ENCODE measurements at regions not wholly inside any gene's neighbourhood (a gene's known extent, or its start where the extent isn't known, plus 50 kb on each side); places are given as distances from the start of the nearest gene placed in this dataset.
A peak's percentile ranks its signal among the peaks of the same experiment; 100 is the strongest.

DNA sequence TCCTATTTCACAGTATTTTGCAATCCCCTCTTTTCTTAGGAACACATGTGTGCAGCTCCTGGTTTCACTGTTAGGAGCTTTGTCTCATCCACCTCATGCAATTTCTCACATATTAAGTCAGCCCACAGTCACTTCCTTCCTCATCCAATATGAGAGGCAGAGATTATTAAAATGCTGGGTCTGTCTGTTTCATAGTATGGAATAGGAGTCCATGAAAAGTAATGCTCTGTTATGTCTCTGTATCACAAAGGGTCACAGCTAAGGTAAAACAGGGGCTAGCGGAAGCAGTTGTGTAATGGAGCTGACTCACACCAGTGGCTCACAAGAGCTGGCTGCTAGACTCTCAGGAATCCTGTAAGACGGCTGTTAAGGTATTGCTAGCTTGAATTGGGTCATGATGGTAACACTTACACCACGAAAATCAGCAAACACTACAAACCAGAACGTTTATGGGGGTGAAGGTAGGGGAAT lies 216.5 kb downstream of the EFNB2 start:
- intact Hi-C loops (cut with DNase I) = no loop called here
- DNase-seq = no peak
- ATAC-seq = peak in 1 of 2 donors; percentile 82

DNA sequence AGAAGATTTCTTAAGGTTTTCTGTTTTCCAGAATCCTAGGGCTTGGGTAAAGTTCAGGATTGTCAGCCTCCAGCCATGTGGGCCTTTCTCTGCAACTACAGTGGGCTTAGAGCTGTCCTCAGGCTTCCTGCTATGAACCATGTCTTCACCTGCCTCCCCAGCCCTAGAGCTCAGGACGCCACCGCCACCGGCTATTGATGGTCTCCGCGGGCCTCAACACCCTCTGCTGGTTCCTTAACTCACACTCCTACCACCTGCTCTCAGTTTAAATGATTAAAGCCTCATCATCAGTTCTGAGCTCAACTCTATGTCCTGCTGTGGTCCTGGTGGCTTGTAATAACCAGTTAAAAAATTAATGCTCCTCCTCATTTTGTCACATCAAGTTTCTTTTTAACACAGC lies 221.0 kb downstream of the EFNB2 start:
- intact Hi-C loops (cut with DNase I) = no loop called here
- DNase-seq = no peak
- no peak for ATAC-seq

DNA sequence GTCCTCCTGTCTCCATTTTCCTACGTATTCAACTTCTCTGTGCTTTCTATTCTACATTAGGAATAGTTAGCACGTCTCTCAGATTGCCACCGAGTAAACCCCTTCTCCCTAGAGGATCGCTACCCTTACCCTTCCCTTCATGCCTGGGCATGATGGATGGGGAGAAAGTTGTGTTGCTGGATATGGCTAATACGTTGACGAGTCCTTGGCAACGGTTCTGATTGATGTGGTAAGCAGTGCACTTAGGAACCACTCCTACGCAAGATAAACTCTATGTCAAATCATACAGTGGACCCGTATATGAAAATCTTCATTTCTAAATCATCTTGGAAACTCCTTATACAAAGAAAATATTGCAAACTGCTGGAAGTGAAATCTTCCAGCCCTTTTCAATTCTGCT lies 224.5 kb downstream of the EFNB2 start:
- peak in 1 of 2 donors; percentile 86 for ATAC-seq
- intact Hi-C loops (cut with DNase I) = no loop called here
- DNase-seq = no peak

DNA sequence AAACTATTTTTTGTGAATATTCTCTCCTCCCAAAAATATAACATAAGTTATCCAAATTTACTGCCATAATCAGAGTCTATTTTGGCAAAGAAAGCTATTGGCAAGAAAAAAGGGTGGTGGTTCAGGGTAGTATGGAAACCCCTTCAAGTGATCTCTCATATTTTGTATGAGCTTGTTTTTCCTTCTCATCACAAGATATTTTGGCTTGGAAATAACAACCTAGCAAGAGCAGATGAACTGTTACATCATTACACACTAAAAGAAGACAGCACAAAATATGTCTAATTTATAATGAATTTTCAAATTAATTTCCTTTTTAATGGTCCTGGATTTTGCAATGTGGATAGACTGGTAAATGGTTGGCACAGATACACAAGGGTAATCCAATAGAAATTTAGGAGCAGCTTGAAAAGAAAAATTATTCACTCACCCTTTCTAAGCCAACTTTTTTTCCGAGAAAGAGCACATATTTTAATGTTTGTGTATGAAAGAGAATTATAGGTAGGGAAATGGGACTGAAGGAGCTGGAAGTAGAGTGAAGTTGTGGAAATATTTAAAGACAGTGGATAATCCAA lies 225.1 kb downstream of the EFNB2 start:
- intact Hi-C loops (cut with DNase I) = no loop called here
- DNase-seq = no peak
- peak in 1 of 2 donors; percentile 62 for ATAC-seq

DNA sequence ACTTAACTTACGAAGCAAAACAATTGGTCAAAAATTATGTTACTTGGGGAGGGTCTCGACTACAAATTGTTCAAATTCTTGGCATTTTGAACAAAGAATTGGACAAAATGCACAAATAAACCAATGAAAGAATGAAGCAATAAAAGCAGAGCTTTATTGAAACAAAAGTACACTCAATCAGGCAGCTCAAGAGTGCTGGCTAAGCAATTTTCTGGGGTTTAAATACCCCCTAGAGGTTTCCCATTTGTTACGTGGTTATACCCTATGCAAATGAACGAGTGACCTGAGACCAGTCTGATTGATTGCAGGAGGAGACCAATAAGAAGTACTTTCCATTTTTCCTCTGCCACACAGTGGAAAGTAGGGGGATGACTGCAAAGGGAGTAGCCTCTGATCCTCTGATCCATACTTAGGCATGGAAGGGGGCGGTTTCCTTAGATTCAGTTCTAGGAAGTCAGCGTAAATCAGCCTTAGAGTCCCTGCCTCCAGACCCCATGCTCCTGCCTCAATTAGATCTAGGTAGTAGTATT lies 228.6 kb downstream of the EFNB2 start:
- intact Hi-C loops (cut with DNase I) = no loop called here
- no peak for ATAC-seq
- DNase-seq = no peak

DNA sequence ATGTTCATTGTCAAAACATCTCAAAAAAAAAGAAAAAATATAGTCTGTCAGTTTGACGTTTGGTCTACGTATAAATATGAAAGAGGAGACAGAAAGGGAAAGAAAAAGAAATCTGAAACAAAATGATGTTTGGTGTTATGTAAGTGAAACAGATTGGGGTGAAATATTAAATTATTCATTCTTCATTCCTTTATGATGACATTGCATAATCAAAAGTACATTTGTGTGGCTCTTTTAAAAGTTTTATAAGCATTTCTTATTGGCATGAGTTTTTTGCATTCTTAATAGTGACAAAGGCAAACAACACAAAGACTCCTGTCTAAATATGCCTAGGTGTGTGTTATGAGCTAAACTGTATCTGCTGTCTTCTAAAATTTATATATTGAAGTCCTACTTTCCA lies 232.6 kb downstream of the EFNB2 start:
- ATAC-seq (no peak), DNase-seq (no peak)
- intact Hi-C loops (cut with DNase I) = no loop called here

DNA sequence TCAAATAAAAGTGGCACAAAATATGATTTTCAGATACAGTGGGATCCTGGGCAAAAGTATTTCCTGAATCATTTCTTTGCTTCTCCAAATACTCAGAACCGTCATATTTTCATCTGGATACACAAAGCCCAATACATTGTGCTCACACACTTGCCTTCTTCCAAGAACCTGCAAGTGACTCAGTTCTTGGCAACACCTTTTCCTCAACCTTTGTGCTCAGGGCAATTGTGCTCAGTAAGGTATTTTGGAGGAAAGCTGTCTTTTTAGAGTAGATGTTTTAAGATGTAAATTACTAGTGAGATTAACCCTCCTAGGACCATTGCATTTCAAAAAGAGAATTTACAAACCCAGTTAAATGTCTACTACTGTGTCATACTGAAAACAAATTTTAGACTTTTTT lies 233.5 kb downstream of the EFNB2 start:
- DNase-seq (no peak), ATAC-seq (no peak)
- intact Hi-C loops (cut with DNase I) = no loop called here

DNA sequence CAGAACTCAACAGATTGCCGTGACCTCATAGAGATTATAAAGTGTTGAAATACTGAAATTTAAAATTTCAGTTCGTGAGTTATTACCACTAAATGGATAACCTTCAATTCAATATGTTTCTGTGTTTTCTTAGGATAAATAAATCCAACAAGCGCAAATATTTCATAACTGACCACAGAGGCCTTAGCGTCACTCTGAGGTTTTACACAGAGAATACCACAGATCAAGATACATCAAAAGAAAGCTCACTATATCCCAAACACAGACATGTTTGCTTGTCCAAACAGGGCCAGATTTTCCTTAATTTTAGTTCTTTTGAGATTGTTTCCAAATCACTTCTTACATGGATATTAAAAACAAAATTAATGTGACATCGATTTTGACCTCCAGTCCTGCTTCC lies 235.8 kb downstream of the EFNB2 start:
- intact Hi-C loops (cut with DNase I) = no loop called here
- ATAC-seq (no peak), DNase-seq (no peak)

DNA sequence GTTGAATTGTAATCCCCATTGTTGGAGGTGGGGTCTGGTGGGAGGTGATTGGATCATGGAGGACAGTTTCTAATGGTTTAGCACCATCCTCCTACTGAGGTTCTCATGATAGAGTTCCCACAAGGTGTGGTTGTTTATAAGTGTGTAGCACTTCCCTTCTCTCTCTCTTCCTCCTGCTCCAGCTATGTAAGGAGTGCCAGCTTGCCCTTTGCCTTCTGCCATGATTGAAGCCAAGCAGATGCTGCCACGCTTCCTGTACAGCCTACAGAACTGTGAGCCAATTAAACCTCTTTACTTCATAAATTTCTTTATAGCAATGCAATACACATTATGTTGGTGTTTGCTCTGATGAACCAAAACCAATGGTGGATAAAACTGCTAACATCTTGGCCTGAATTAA lies 238.2 kb downstream of the EFNB2 start:
- intact Hi-C loops (cut with DNase I) = no loop called here
- ATAC-seq = no peak

DNA sequence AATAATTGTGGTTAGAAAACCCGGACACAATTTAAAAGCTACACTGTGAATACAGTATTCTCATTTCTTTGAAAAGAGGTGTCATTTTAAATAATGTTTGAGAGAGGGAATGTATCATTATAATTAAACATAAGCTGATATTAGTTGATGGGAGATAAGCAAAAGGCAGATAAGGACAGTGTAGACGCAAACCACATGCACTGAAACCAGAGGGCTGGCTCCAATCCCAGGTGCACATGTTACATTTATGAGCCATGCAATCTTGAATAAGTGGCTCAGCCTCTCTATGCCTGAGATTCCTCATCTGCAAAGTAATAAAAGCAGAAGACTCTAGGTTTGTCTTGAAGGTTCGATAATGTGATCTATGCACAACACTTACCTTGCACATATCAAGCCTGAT lies 238.7 kb downstream of the EFNB2 start:
- ATAC-seq (no peak), DNase-seq (no peak)
- intact Hi-C loops (cut with DNase I) = no loop called here

More for the DNA sequence above, 238.2 kb downstream of the EFNB2 start:
- no peak for DNase-seq

DNA sequence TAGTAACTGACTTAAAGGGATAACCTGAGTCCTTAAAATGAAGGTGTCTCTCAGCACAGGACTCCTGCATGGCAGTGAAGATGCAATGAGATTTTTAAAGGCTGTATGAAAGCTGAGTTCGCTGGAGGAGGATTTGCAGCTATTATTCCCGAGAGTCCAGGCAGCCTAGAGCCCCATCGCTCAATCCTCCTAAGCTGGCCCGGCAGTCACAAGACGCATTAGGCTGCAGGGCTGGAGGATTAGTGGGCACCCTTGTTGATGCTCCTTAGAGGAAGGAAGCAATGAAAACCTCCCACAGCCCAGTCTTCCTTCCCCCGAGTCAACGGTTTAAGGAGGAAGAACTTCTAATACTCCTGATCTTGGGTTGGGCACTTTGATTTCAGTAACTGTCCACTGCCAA lies 239.5 kb downstream of the EFNB2 start:
- intact Hi-C loops (cut with DNase I) = no loop called here
- no peak for ATAC-seq

DNA sequence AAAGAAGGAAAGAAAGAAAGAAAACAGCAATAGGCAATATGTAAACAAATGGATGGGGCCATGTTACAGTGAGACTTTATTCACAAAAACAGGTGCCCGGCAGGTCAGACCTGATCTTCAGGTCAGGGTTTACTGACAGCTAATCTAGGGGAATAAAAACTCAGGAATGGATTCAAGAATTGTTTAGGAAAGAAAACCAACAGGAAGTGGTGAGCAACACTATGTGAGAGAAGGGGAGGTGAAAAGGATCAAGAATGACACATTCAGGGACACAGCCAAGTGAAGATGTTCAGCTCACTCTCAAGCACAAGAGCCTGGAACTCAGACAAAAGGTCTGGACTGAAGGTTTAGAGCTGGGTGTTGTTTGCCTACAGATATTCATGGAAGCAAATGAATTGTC lies 244.5 kb downstream of the EFNB2 start:
- DNase-seq (no peak), ATAC-seq (no peak)
- intact Hi-C loops (cut with DNase I) = no loop called here

More for the DNA sequence above, 239.5 kb downstream of the EFNB2 start:
- no peak for DNase-seq

DNA sequence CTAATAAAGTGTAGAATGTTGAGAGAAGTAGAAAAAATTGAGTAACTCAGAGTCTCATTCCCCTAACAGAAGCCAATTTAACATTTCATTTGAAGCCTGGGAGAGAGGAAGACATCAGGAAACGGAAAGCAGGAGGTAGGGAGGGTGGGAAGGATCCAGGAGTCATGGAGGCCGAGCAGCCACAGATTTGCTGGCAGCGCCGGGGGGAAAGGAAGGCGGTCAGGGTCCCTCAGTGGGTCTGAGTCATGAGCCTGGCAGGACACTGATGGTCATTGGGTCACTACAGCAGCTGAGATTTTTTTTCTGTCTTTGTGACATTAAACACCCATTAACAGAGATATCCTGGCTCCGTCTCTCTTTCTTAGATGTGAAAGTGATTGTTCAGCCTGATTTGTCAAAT lies 248.1 kb downstream of the EFNB2 start:
- DNase-seq (no peak), ATAC-seq (no peak)
- intact Hi-C loops (cut with DNase I) = no loop called here

DNA sequence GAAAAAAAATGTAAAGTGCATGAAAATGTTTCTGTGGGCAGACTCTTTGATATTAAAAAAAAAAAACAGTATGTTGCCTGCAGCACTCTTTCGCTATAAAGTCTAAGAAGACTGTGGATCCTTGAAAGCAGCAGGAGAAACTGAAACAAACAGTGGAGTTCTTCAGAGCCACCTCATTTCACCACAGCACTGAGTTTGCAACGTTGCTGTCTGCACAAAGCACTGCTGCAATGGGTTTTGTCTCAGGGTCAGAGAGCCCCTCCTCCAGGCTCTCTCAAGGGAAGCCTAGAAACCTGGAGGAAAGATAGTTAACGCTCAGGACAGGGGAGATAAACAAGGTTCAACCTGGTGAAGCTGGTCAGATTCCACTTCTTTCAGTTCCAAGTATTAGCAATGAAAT lies 248.7 kb downstream of the EFNB2 start:
- no peak for DNase-seq
- intact Hi-C loops (cut with DNase I) = no loop called here
- no peak for ATAC-seq

DNA sequence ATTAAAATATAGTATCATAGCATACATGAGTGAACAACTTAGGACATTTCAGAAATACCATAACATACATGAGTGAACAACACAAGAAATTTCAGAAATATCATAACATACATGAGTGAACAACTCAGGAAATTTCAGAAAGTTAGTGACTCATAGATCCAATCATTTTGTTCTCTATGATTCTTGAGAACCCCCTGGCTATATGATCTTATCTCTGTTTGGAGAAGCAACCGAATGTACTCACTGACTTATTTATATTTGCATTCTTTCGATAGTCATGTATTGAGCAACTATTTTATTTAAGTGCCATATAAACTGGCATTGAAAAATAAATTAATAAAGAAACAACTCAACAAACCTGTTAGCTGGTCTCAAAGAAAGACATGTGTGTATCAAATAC lies 251.1 kb downstream of the EFNB2 start:
- DNase-seq (no peak), ATAC-seq (no peak)
- intact Hi-C loops (cut with DNase I) = no loop called here

DNA sequence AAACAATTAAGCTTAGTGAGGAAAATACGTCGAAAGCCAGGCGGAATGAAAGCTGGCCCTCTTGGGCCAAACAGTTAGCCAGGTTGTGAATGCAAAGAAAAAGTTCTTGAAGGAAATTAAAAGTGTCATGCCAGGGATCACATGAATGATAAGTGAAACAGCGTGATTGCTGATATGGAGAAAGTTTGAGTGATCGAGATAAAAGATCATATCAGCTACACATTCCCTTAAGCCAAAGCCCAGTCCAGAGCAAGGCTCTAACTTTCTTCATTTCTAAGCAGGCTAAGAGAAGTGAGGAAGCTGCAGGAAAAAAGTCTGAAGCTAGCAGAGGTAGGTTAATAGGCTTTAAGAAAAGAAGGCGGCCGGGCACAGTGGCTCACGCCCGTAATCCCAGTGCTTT lies 254.0 kb downstream of the EFNB2 start:
- intact Hi-C loops (cut with DNase I) = no loop called here
- DNase-seq = no peak
- ATAC-seq = no peak

DNA sequence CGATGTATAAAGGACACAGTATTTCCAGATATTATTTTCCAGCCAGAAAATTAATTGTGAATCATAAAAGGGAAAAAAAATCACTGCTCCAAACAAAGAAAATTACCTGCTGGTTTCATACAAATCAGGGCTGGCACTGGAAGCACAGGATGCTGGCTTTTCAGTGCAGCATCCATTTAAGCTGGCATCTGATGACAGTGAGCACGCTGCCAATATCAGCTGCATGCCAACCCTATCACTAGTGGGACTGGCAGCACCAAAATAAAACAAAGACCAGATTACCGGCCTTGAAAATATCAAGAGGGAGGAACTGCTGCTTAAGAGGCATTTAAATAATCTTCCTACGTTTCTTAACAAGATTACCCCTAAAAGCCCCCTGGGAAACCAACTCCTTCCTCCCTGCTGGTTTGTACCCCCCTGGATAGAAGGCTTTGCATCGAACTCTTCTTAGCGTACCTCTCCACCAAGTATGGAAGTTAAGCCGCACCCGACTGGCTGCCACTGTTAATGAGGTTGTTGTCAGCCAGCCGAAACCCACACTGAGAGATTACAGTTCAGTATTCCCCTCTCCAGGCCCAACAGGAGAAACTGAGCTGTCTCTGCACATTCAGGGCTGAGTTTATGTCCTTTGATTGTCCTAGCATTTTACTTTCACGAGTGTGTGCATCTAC lies 257.8 kb downstream of the EFNB2 start:
- intact Hi-C loops (cut with DNase I) = no loop called here
- ATAC-seq (peak; percentile 44 to 81), DNase-seq (peak; percentile 32)

DNA sequence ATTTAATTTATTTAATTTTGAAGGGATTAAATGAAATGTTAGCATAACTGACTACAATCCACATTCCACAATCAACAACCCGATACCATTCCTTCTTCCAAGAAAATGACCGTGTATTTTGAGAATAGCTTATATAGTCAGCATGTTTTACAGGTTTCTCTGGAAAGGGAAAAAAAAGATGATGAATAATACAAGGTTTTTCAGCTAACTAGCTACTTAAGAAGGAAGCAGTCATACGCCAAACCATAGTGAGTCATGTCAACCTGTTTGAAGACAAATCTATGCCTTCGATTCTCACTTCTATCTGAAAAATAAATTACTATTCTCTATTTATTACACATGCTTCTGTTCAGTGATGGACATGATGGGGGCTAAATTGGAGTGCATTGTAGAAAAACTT lies 258.6 kb downstream of the EFNB2 start:
- intact Hi-C loops (cut with DNase I) = no loop called here
- ATAC-seq = no peak

DNA sequence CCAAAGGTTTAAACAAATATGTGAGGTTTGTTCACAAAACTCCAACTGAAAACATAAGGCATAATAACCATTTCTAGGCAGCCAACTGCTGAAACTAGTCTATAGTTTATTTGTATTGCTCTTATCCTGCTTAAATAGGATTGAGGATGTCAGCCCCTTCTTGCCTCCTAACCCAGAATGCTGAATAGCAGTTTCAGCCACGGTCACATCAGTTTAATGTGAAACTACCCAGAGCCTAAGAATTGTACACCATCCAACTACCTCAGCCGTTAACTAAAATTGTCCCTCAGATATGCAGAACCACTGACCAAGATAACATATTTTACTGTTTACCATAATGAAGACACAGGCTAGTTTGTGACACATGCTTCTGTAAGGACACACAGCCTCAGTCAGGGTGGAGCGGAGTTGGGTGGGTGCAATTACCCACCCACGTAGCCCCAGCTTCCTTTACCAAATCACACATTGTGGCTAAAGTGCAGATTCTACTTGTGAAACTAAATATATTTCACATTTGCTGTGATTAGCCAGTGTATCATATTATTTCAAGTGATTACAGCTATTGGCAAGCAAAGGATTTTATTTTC lies 259.9 kb downstream of the EFNB2 start:
- no peak for ATAC-seq
- no peak for DNase-seq
- intact Hi-C loops (cut with DNase I) = no loop called here

More for the DNA sequence above, 258.6 kb downstream of the EFNB2 start:
- no peak for DNase-seq

DNA sequence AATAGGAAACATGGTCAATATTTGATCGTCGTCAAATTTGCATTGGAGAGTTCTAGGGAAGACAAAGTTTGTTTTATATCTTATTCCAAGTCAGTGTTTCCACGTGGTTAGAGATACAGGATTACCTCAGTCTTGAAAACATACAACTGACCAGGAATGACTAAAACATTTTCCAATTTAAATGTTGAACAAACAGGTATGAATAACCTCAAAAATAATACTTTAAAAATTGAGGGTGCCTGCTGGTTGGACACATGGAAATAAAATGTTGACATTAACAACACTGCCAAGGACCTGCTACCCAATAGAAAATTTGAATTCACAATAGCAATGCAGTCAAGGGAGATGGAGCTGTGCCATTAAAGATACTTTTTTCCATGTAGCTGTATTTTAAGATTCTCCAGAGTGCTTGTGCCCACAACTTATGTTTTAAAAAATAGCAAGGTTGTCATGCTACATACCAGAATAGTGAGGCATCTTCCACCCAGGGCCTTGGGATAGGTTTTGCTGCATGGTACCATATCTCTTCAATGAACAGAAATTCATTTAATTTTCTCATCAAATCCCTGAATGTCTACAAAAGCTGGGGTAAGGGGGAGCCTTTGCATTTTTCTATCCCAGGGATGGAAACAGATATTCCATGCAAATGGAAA lies 260.8 kb downstream of the EFNB2 start:
- ATAC-seq (no peak), DNase-seq (no peak)
- intact Hi-C loops (cut with DNase I) = no loop called here

Data from left cardiac atrium (tissue), 4 donors.